IPS-18a (cell line): ENCODE measurements at regions not wholly inside any gene's neighbourhood (a gene's known extent, or its start where the extent isn't known, plus 50 kb on each side); places are given as distances from the start of the nearest gene placed in this dataset.

ENCODE experiments used
- H3K27ac ChIP-seq: one replicate; pipeline ENCODE4 v1.5.1; 2013; ENCODE audit warnings: low read length
- H3K27me3 ChIP-seq: one replicate; pipeline ENCODE4 v1.6.1; 2013; ENCODE audit warnings: mild to moderate bottlenecking, low read length; ENCODE audit not compliant: control insufficient read depth, insufficient read depth
- H3K36me3 ChIP-seq: one replicate; pipeline ENCODE4 v1.6.1; 2013; ENCODE audit warnings: low read depth, low read length; ENCODE audit not compliant: control insufficient read depth
- H3K4me1 ChIP-seq: one replicate; pipeline ENCODE4 v1.6.1; 2013; ENCODE audit warnings: low read depth, low read length; ENCODE audit not compliant: control insufficient read depth
- H3K4me3 ChIP-seq: one replicate; pipeline ENCODE4 v1.5.1; 2013; ENCODE audit warnings: low read length
- H3K9ac ChIP-seq: one replicate; pipeline ENCODE4 v1.6.1; 2013; ENCODE audit warnings: mild to moderate bottlenecking, low read length, moderate library complexity
- H3K9me3 ChIP-seq: one replicate; pipeline ENCODE4 v1.6.1; 2013; ENCODE audit warnings: low read depth, low read length; ENCODE audit not compliant: control insufficient read depth

- Histone ChIP-seq H3K27ac (no peak overlapping the region), H3K9me3 (no peaks in the 10 kb centered on the region), H3K4me1 (no peaks in the 10 kb centered on the region), H3K9ac (no peak overlapping the region), H3K36me3 (no peaks in the 10 kb centered on the region), H3K4me3 (no peak overlapping the region), H3K27me3 (no peaks in the 10 kb centered on the region)
These were observed 226.6 kb downstream of the PRDM2 start for GRCh38 chr1:13926556-13926955.

- Histone ChIP-seq H3K9me3 (no peaks in the 10 kb centered on the region), H3K4me3 (no peak overlapping the region), H3K27ac (no peak overlapping the region), H3K27me3 (no peaks in the 10 kb centered on the region), H3K9ac (no peak overlapping the region), H3K36me3 (no peaks in the 10 kb centered on the region), H3K4me1 (no peaks in the 10 kb centered on the region)
These were observed 227.7 kb downstream of the PRDM2 start for GRCh38 chr1:13927736-13928135.

GRCh38 chr1:13929313-13929712 lies 229.3 kb downstream of the PRDM2 start:
- H3K9ac ChIP-seq = no peak overlapping the region
- no peaks in the 10 kb centered on the region for H3K9me3 ChIP-seq
- no peaks in the 10 kb centered on the region for H3K27me3 ChIP-seq
- H3K36me3 ChIP-seq = no peaks in the 10 kb centered on the region
- no peak overlapping the region for H3K4me3 ChIP-seq
- H3K4me1 ChIP-seq = no peaks in the 10 kb centered on the region
- H3K27ac ChIP-seq = no peak overlapping the region

GRCh38 chr1:13930151-13930550 lies 230.2 kb downstream of the PRDM2 start:
- Histone ChIP-seq H3K27me3 (no peaks in the 10 kb centered on the region), H3K4me1 (no peaks in the 10 kb centered on the region), H3K9me3 (no peaks in the 10 kb centered on the region), H3K36me3 (no peaks in the 10 kb centered on the region), H3K9ac (no peak overlapping the region), H3K4me3 (no peak overlapping the region), H3K27ac (no peak overlapping the region)

- H3K9me3 ChIP-seq = no peaks in the 10 kb centered on the region
- no peaks in the 10 kb centered on the region for H3K36me3 ChIP-seq
- H3K27me3 ChIP-seq = no peaks in the 10 kb centered on the region
These were observed 231.2 kb downstream of the PRDM2 start for GRCh38 chr1:13931226-13931625.

GRCh38 chr1:13935336-13935735 lies 235.3 kb downstream of the PRDM2 start:
- Histone ChIP-seq H3K36me3 (no peaks in the 10 kb centered on the region), H3K27me3 (no peaks in the 10 kb centered on the region), H3K4me1 (no peaks in the 10 kb centered on the region), H3K27ac (no peak overlapping the region), H3K9ac (no peak overlapping the region), H3K9me3 (no peaks in the 10 kb centered on the region), H3K4me3 (no peak overlapping the region)

More at GRCh38 chr1:13931226-13931625, 231.2 kb downstream of the PRDM2 start:
- no peak overlapping the region for H3K27ac ChIP-seq
- H3K9ac ChIP-seq = no peak overlapping the region
- H3K4me3 ChIP-seq = no peak overlapping the region
- no peaks in the 10 kb centered on the region for H3K4me1 ChIP-seq

GRCh38 chr1:13941315-13941714 lies 241.3 kb downstream of the PRDM2 start:
- no peaks in the 10 kb centered on the region for H3K36me3 ChIP-seq
- no peaks in the 10 kb centered on the region for H3K27me3 ChIP-seq
- H3K4me3 ChIP-seq = no peak overlapping the region
- H3K9me3 ChIP-seq = peaks cover 7% of the 10 kb centered on the region
- no peak overlapping the region for H3K27ac ChIP-seq
- no peak overlapping the region for H3K9ac ChIP-seq
- no peaks in the 10 kb centered on the region for H3K4me1 ChIP-seq

GRCh38 chr1:13943055-13943454 lies 243.1 kb downstream of the PRDM2 start:
- H3K27me3 ChIP-seq = no peaks in the 10 kb centered on the region

GRCh38 chr1:13945856-13946255 lies 245.9 kb downstream of the PRDM2 start:
- Histone ChIP-seq H3K36me3 (no peaks in the 10 kb centered on the region), H3K4me1 (no peaks in the 10 kb centered on the region), H3K4me3 (no peak overlapping the region), H3K27me3 (no peaks in the 10 kb centered on the region), H3K9me3 (peaks cover 7% of the 10 kb centered on the region), H3K9ac (no peak overlapping the region), H3K27ac (no peak overlapping the region)

More at GRCh38 chr1:13943055-13943454, 243.1 kb downstream of the PRDM2 start:
- Histone ChIP-seq H3K36me3 (no peaks in the 10 kb centered on the region), H3K4me1 (no peaks in the 10 kb centered on the region), H3K9ac (no peak overlapping the region), H3K27ac (no peak overlapping the region), H3K9me3 (peaks cover 7% of the 10 kb centered on the region), H3K4me3 (no peak overlapping the region)

- H3K4me1 ChIP-seq = no peaks in the 10 kb centered on the region
- H3K4me3 ChIP-seq = no peak overlapping the region
- H3K27me3 ChIP-seq = no peaks in the 10 kb centered on the region
- H3K9me3 ChIP-seq = peaks cover 2% of the 10 kb centered on the region
- no peak overlapping the region for H3K27ac ChIP-seq
- H3K36me3 ChIP-seq = no peaks in the 10 kb centered on the region
- no peak overlapping the region for H3K9ac ChIP-seq
These were observed 247.7 kb downstream of the PRDM2 start for GRCh38 chr1:13947658-13948057.

- H3K9me3 ChIP-seq = no peaks in the 10 kb centered on the region
- no peak overlapping the region for H3K27ac ChIP-seq
- no peak overlapping the region for H3K9ac ChIP-seq
- H3K4me3 ChIP-seq = no peak overlapping the region
- no peaks in the 10 kb centered on the region for H3K4me1 ChIP-seq
- no peaks in the 10 kb centered on the region for H3K36me3 ChIP-seq
- no peaks in the 10 kb centered on the region for H3K27me3 ChIP-seq
These were observed 248.4 kb downstream of the PRDM2 start for GRCh38 chr1:13948396-13948795.

- no peaks in the 10 kb centered on the region for H3K9me3 ChIP-seq
- H3K27ac ChIP-seq = no peak overlapping the region
- no peak overlapping the region for H3K4me3 ChIP-seq
- no peaks in the 10 kb centered on the region for H3K36me3 ChIP-seq
- no peak overlapping the region for H3K9ac ChIP-seq
- no peaks in the 10 kb centered on the region for H3K27me3 ChIP-seq
- no peaks in the 10 kb centered on the region for H3K4me1 ChIP-seq
These were observed 249.0 kb downstream of the PRDM2 start for GRCh38 chr1:13948888-13949391.
